GM18517 (cell line): ENCODE measurements at regions not wholly inside any gene's neighbourhood (a gene's known extent, or its start where the extent isn't known, plus 50 kb on each side); places are given as distances from the start of the nearest gene placed in this dataset.

Experiments used
- ATAC-seq: cut with Tn5 transposase; IDR thresholded peaks from one replicate; pipeline ENCODE4 v1.9.1; 2021; ENCODE audit warnings: mild to moderate bottlenecking, moderate library complexity; ENCODE audit not compliant: unreplicated experiment

GRCh38 chr3:106371971-106372805 lies 503.4 kb upstream of the CBLB start:
- ATAC-seq, result no peak

GRCh38 chr3:106372806-106373190 lies 504.0 kb upstream of the CBLB start:
- no peak for ATAC-seq

GRCh38 chr3:106376016-106376570 lies 507.3 kb upstream of the CBLB start:
- no peak for ATAC-seq

GRCh38 chr3:106379251-106379750 lies 510.5 kb upstream of the CBLB start:
- no peak for ATAC-seq

GRCh38 chr3:106380232-106380631 lies 511.4 kb upstream of the CBLB start:
- ATAC-seq, result no peak

- no peak for ATAC-seq
Observed at GRCh38 chr3:106381286-106381938, 512.6 kb upstream of the CBLB start.

GRCh38 chr3:106381939-106382335 lies 513.1 kb upstream of the CBLB start:
- ATAC-seq, result no peak

GRCh38 chr3:106386050-106386449 lies 517.2 kb upstream of the CBLB start:
- ATAC-seq, result no peak

GRCh38 chr3:106392915-106393314 lies 524.1 kb upstream of the CBLB start:
- ATAC-seq, result no peak

- ATAC-seq, result no peak
Observed at GRCh38 chr3:106397006-106397405, 528.2 kb upstream of the CBLB start.

- no peak for ATAC-seq
Observed at GRCh38 chr3:106398891-106399600, 530.2 kb upstream of the CBLB start.

GRCh38 chr3:106399761-106400160 lies 530.9 kb upstream of the CBLB start:
- ATAC-seq, result no peak

- ATAC-seq, result no peak
Observed at GRCh38 chr3:106401666-106402490, 533.1 kb upstream of the CBLB start.

- ATAC-seq, result no peak
Observed at GRCh38 chr3:106403371-106404145, 534.7 kb upstream of the CBLB start.

- no peak for ATAC-seq
Observed at GRCh38 chr3:106413683-106414082, 544.9 kb upstream of the CBLB start.

- no peak for ATAC-seq
Observed at GRCh38 chr3:106420628-106421027, 551.8 kb upstream of the CBLB start.

- no peak for ATAC-seq
Observed at GRCh38 chr3:106421426-106421825, 552.6 kb upstream of the CBLB start.

GRCh38 chr3:106421909-106422308 lies 553.1 kb upstream of the CBLB start:
- ATAC-seq, result no peak

- no peak for ATAC-seq
Observed at GRCh38 chr3:106423321-106424225, 554.8 kb upstream of the CBLB start.
